H1 (cell line): ENCODE measurements at regions not wholly inside any gene's neighbourhood (a gene's known extent, or its start where the extent isn't known, plus 50 kb on each side); places are given as distances from the start of the nearest gene placed in this dataset.
"Not testable (repeated sequence)": the region's sequence is repeated elsewhere in the genome, so short reads cannot be mapped to it uniquely, and the experiment has no call there.

Experiments
- CTCF ChIA-PET: fragments of 300-600 bp; sonication (Branson Sonifier 250); formaldehyde crosslinking; loops from one replicate; lab custom pipeline; 2021; ENCODE audit not compliant: partially characterized antibody; lab: Charles Lee
- POLR2A ChIA-PET: fragments of 300-600 bp; sonication (Branson Sonifier 250); formaldehyde crosslinking; loops from one replicate; lab custom pipeline; 2021; ENCODE audit warnings: inconsistent platforms; ENCODE audit not compliant: partially characterized antibody; lab: Charles Lee
- DNase-seq, 2 experiments: peaks; one replicate each; pipeline versions ENCODE4 v3.0.0 to v3.0.0-alpha.2; 2010 to 2022; ENCODE audit warnings: low spot score in 2 of 2, low read depth in 1 of 2, mixed read lengths in 1 of 2
- FAIRE-seq: peaks from 2 replicates; lab custom pipeline; 2011; peaks lifted over from hg19 to GRCh38; lab: Jason Lieb, UNC
- H2AFZ ChIP-seq: 2 replicates; pipeline ENCODE4 v1.8.1; 2012; ENCODE audit warnings: low read length, inconsistent platforms
- H2AK5ac ChIP-seq: 2 replicates; pipeline ENCODE4 v1.6.1; 2013; ENCODE audit warnings: low read depth, low read length
- H2BK120ac ChIP-seq: replicated peaks from 2 replicates; pipeline ENCODE3; 2013; ENCODE audit warnings: low read depth, low read length, inconsistent platforms
- H2BK12ac ChIP-seq: 2 replicates; pipeline ENCODE4 v1.6.1; 2013; ENCODE audit warnings: low read depth, low read length
- H2BK15ac ChIP-seq: 2 replicates; pipeline ENCODE4 v1.6.1; 2013; ENCODE audit warnings: low read length
- H2BK20ac ChIP-seq: 2 replicates; pipeline ENCODE4 v1.6.1; 2013; ENCODE audit warnings: low read length
- H2BK5ac ChIP-seq: 2 replicates; pipeline ENCODE4 v1.6.1; 2013; ENCODE audit warnings: low read depth, low read length
- H3K14ac ChIP-seq: 2 replicates; pipeline ENCODE4 v1.6.1; 2013; ENCODE audit warnings: inconsistent platforms; ENCODE audit not compliant: insufficient read length
- H3K18ac ChIP-seq: 2 replicates; pipeline ENCODE4 v1.6.1; 2013; ENCODE audit warnings: low read length; ENCODE audit errors: extremely low read depth
- H3K23ac ChIP-seq: 2 replicates; pipeline ENCODE4 v1.6.1; 2013; ENCODE audit warnings: inconsistent platforms; ENCODE audit not compliant: insufficient read length
- H3K23me2 ChIP-seq: 2 replicates; pipeline ENCODE4 v1.6.1; 2013; ENCODE audit warnings: low read depth, low read length
- H3K27ac ChIP-seq: 2 replicates; pipeline ENCODE4 v1.6.1; 2011; ENCODE audit warnings: low read depth, low read length, inconsistent platforms
- H3K27me3 ChIP-seq, 4 experiments: replicated peaks in 1 of 4; 1 replicate in 1 of 4; 2 replicates in 3 of 4; pipeline versions ENCODE4 v1.6.1 to v1.8.1; 2011 to 2013; ENCODE audit warnings: low read length in 3 of 4, mild to moderate bottlenecking in 3 of 4, inconsistent platforms in 2 of 4, mixed read lengths in 2 of 4, moderate library complexity in 1 of 4; ENCODE audit not compliant: control insufficient read depth in 3 of 4, insufficient read depth in 3 of 4; ENCODE audit errors: extremely low read depth in 1 of 4
- H3K36me3 ChIP-seq, 4 experiments: 2 replicates each; pipeline versions ENCODE4 v1.6.1 to v1.8.1; 2011 to 2013; ENCODE audit warnings: mild to moderate bottlenecking in 4 of 4, low read length in 3 of 4, moderate library complexity in 2 of 4, control low read depth in 1 of 4, inconsistent platforms in 1 of 4; ENCODE audit not compliant: insufficient read depth in 4 of 4, control insufficient read depth in 2 of 4
- H3K4ac ChIP-seq: replicated peaks from 2 replicates; pipeline ENCODE3; 2013; ENCODE audit warnings: low read length, low read depth, mixed read lengths, inconsistent platforms; ENCODE audit not compliant: insufficient read length
- H3K4me1 ChIP-seq, 4 experiments: replicated peaks in 1 of 4; 1 replicate in 1 of 4; 2 replicates in 3 of 4; pipeline versions ENCODE4 v1.6.1 to v1.8.1; 2011 to 2013; ENCODE audit warnings: low read length in 3 of 4, inconsistent platforms in 2 of 4, mixed read lengths in 1 of 4; ENCODE audit not compliant: insufficient read depth in 4 of 4, control insufficient read depth in 3 of 4
- H3K4me2 ChIP-seq, 2 experiments: 2 replicates each; pipeline versions ENCODE4 v1.6.1 to v1.8.1; 2011 to 2013; ENCODE audit warnings: low read depth in 2 of 2, low read length in 2 of 2, control low read depth in 1 of 2, inconsistent platforms in 1 of 2, mild to moderate bottlenecking in 1 of 2; ENCODE audit not compliant: insufficient read depth in 1 of 2
- H3K4me3 ChIP-seq, 4 experiments: fragments of 200-600, 300-600 bp in 1 of 4; sonication (generic), shearing (Covaris generic), sonication (Bioruptor Twin) in 1 of 4; 2 replicates each; pipeline versions ENCODE4 v1.5.1 to v1.8.1; 2011 to 2016; ENCODE audit warnings: low read length in 4 of 4, low read depth in 3 of 4, control low read depth in 2 of 4, inconsistent platforms in 2 of 4, mild to moderate bottlenecking in 2 of 4, mixed read lengths in 1 of 4, moderate library complexity in 1 of 4; ENCODE audit not compliant: insufficient read depth in 2 of 4; ENCODE audit errors: extremely low read depth in 1 of 4
- H3K56ac ChIP-seq: replicated peaks from 2 replicates; pipeline ENCODE3; 2013; ENCODE audit warnings: low read depth, mild to moderate bottlenecking, mixed read lengths, low read length, inconsistent platforms; ENCODE audit not compliant: insufficient read length
- H3K79me1 ChIP-seq: 2 replicates; pipeline ENCODE4 v1.6.1; 2013; ENCODE audit warnings: low read depth, low read length, control low read depth
- H3K79me2 ChIP-seq, 2 experiments: 2 replicates each; pipeline versions ENCODE4 v1.6.1 to v1.8.1; 2012 to 2013; ENCODE audit warnings: low read length in 2 of 2, mild to moderate bottlenecking in 2 of 2, inconsistent platforms in 1 of 2; ENCODE audit not compliant: insufficient read depth in 2 of 2, control insufficient read depth in 1 of 2
- H3K9ac ChIP-seq, 4 experiments: replicated peaks in 1 of 4; 1 replicate in 1 of 4; 2 replicates in 3 of 4; pipeline versions ENCODE4 v1.6.1 to v1.8.1; 2011 to 2013; ENCODE audit warnings: low read depth in 3 of 4, low read length in 3 of 4, control low read depth in 2 of 4, mild to moderate bottlenecking in 2 of 4, moderate library complexity in 2 of 4, inconsistent platforms in 1 of 4; ENCODE audit errors: extremely low read depth in 1 of 4
- H3K9me3 ChIP-seq, 2 experiments: 2 replicates each; pipeline versions ENCODE4 v1.6.1 to v1.8.1; 2012 to 2013; ENCODE audit warnings: mild to moderate bottlenecking in 2 of 2, moderate library complexity in 2 of 2, control low read depth in 1 of 2, inconsistent platforms in 1 of 2, low read depth in 1 of 2, low read length in 1 of 2, mixed read lengths in 1 of 2; ENCODE audit not compliant: insufficient read depth in 2 of 2
- H4K20me1 ChIP-seq, 2 experiments: replicated peaks in 1 of 2; 2 replicates each; pipeline versions ENCODE3 to v1.8.1; 2011 to 2013; ENCODE audit warnings: inconsistent platforms in 2 of 2, low read length in 2 of 2, mild to moderate bottlenecking in 1 of 2; ENCODE audit not compliant: insufficient read depth in 2 of 2, control insufficient read depth in 1 of 2
- H4K5ac ChIP-seq: 2 replicates; pipeline ENCODE4 v1.6.1; 2013; ENCODE audit warnings: low read length, low read depth, mixed read lengths, inconsistent platforms; ENCODE audit not compliant: insufficient read length
- H4K8ac ChIP-seq: 2 replicates; pipeline ENCODE4 v1.8.0; 2013; ENCODE audit warnings: mild to moderate bottlenecking, moderate library complexity, low read length, inconsistent platforms; ENCODE audit not compliant: insufficient read depth; ENCODE audit errors: extremely low read depth
- H4K91ac ChIP-seq: replicated peaks from 2 replicates; pipeline ENCODE3; 2013; ENCODE audit warnings: low read length, mixed read lengths, inconsistent platforms; ENCODE audit not compliant: insufficient read length
- WGBS, 2 experiments: shearing (Covaris generic) in 1 of 2; methylation state at CpG; one replicate each; pipeline versions ENCODE4 v1.1.6 to v1.1.7; 2013 to 2015; ENCODE audit warnings: low lambda C conversion rate in 2 of 2, mixed read lengths in 2 of 2, inconsistent platforms in 1 of 2, low coverage in 1 of 2, missing lambda C conversion rate in 1 of 2; ENCODE audit not compliant: insufficient replicate concordance in 2 of 2, insufficient coverage in 1 of 2, insufficient read length in 1 of 2; ENCODE audit errors: extremely low coverage in 1 of 2, missing lambda C conversion rate in 1 of 2; 5-methylcytosine and 5-hydroxymethylcytosine counted together

DNA sequence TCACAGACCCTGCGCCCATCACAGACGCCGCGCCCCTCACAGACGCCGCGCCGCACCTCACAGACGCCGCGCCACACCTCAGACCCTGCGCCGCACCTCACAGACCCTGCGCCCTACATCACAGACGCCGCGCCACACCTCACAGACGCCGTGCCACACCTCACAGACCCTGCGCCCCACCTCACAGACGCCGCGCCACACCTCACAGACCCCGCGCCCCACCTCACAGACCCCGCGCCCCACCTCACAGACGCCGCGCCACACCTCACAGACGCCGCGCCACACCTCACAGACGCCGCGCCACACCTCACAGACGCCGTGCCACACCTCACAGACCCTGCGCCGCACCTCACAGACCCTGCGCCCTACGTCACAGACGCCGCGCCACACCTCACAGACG lies 657.4 kb downstream of the TRIML1 start:
- H3K36me3 ChIP-seq, H2BK12ac ChIP-seq, H3K14ac ChIP-seq, H3K79me2 ChIP-seq, H4K20me1 ChIP-seq, H3K23me2 ChIP-seq, FAIRE-seq, H3K79me1 ChIP-seq, H3K4me2 ChIP-seq, H3K4me3 ChIP-seq, POLR2A ChIA-PET, H3K4ac ChIP-seq, H2BK120ac ChIP-seq, H2BK5ac ChIP-seq, H3K18ac ChIP-seq, H4K5ac ChIP-seq, H4K91ac ChIP-seq, H2AFZ ChIP-seq, H3K56ac ChIP-seq, CTCF ChIA-PET, H3K4me1 ChIP-seq, H3K27ac ChIP-seq, H2BK20ac ChIP-seq, H2AK5ac ChIP-seq, DNase-seq, H4K8ac ChIP-seq, H3K27me3 ChIP-seq, H3K9me3 ChIP-seq, H3K23ac ChIP-seq, H2BK15ac ChIP-seq, H3K9ac ChIP-seq: not testable (repeated sequence)
- 90% methylated on average over 14 of the region's 46 CpGs; no CpG with 5 or more reads in 1 of the 2 experiments for WGBS, 2 experiments

DNA sequence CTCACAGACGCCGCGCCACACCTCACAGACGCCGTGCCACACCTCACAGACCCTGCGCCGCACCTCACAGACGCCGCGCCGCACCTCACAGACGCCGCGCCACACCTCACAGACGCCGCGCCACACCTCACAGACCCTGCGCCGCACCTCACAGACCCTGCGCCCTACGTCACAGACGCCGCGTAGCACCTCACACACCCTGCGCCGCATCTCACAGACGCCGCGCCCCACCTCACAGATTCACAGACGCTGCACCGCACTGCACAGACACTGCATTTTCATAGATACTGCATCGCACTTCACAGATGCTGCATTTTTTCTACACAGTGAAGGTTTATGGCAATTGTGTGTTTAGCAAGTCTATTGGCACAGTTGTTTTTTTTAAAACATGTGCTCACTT lies 657.8 kb downstream of the TRIML1 start:
- H3K23ac ChIP-seq, H2BK120ac ChIP-seq, H3K79me2 ChIP-seq, H3K18ac ChIP-seq, H3K79me1 ChIP-seq, H2AK5ac ChIP-seq, H3K36me3 ChIP-seq, H3K27me3 ChIP-seq, H2AFZ ChIP-seq, H4K8ac ChIP-seq, H2BK15ac ChIP-seq, H3K14ac ChIP-seq, CTCF ChIA-PET, H2BK20ac ChIP-seq, H3K4me1 ChIP-seq, H3K27ac ChIP-seq, H4K91ac ChIP-seq, H3K4me2 ChIP-seq, H4K20me1 ChIP-seq, POLR2A ChIA-PET, H3K23me2 ChIP-seq, H4K5ac ChIP-seq, FAIRE-seq, DNase-seq, H3K56ac ChIP-seq, H2BK5ac ChIP-seq, H3K4ac ChIP-seq, H2BK12ac ChIP-seq, H3K9me3 ChIP-seq, H3K9ac ChIP-seq, H3K4me3 ChIP-seq: not testable (repeated sequence)
- WGBS, 2 experiments: 85% methylated on average over 21 of the region's 32 CpGs; no CpG with 5 or more reads in 1 of the 2 experiments
